ENCODE measurements at regions not wholly inside any gene's neighbourhood (a gene's known extent, or its start where the extent isn't known, plus 50 kb on each side); places are given as distances from the start of the nearest gene placed in this dataset.
A peak's percentile ranks its signal among the peaks of the same experiment; 100 is the strongest.
"Not testable (repeated sequence)": the region's sequence is repeated elsewhere in the genome, so short reads cannot be mapped to it uniquely, and the experiment has no call there.

- DNase-seq = no peak
Observed at GRCh38 chr9:7456793-7457530, 342.6 kb downstream of the DMAC1 start.

GRCh38 chr9:7456377-7456776, 343.2 kb downstream of the DMAC1 start:
- DNase-seq = no peak

GRCh38 chr9:7454624-7455023, 345.0 kb downstream of the DMAC1 start:
- DNase-seq = no peak

- peak; percentile 22 for DNase-seq
Observed at GRCh38 chr9:7452378-7452777, 347.2 kb downstream of the DMAC1 start.

GRCh38 chr9:7451062-7451461, 348.5 kb downstream of the DMAC1 start:
- no peak for DNase-seq

- DNase-seq = no peak
Observed at GRCh38 chr9:7443541-7443940, 356.0 kb downstream of the DMAC1 start.

GRCh38 chr9:7439355-7439995, 360.1 kb downstream of the DMAC1 start:
- DNase-seq = no peak

GRCh38 chr9:7436754-7437153, 362.8 kb downstream of the DMAC1 start:
- no peak for DNase-seq

- DNase-seq = no peak
Observed at GRCh38 chr9:7433508-7434292, 365.9 kb downstream of the DMAC1 start.

GRCh38 chr9:7432989-7433388, 366.6 kb downstream of the DMAC1 start:
- DNase-seq = no peak

- not testable (repeated sequence) for DNase-seq
Observed at GRCh38 chr9:7417397-7417796, 382.2 kb downstream of the DMAC1 start.

GRCh38 chr9:7415836-7416235, 383.7 kb downstream of the DMAC1 start:
- no peak for DNase-seq

- no peak for DNase-seq
Observed at GRCh38 chr9:7408845-7409244, 390.7 kb downstream of the DMAC1 start.

GRCh38 chr9:7407246-7407645, 392.3 kb downstream of the DMAC1 start:
- no peak for DNase-seq

GRCh38 chr9:7405924-7406604, 393.5 kb downstream of the DMAC1 start:
- peak; percentile 73 for DNase-seq

GRCh38 chr9:7403839-7404487, 395.6 kb downstream of the DMAC1 start:
- DNase-seq = no peak

GRCh38 chr9:7403028-7403389, 396.6 kb downstream of the DMAC1 start:
- DNase-seq = no peak

GRCh38 chr9:7402334-7403027, 397.1 kb downstream of the DMAC1 start:
- no peak for DNase-seq

- DNase-seq = no peak
Observed at GRCh38 chr9:7401116-7401515, 398.5 kb downstream of the DMAC1 start.

GRCh38 chr9:7394002-7394774, 405.4 kb downstream of the DMAC1 start:
- no peak for DNase-seq

- DNase-seq = no peak
Observed at GRCh38 chr9:7392148-7392547, 407.4 kb downstream of the DMAC1 start.

All from suppressor macrophage treated with lipopolysaccharide for 4 hours (primary cell).